GM19043 (cell line): ENCODE measurements at regions not wholly inside any gene's neighbourhood (a gene's known extent, or its start where the extent isn't known, plus 50 kb on each side); places are given as distances from the start of the nearest gene placed in this dataset.

Experiments used
- ATAC-seq: cut with Tn5 transposase; IDR thresholded peaks from one replicate; pipeline ENCODE4 v1.9.1; 2021; ENCODE audit warnings: low read depth; ENCODE audit not compliant: unreplicated experiment

DNA sequence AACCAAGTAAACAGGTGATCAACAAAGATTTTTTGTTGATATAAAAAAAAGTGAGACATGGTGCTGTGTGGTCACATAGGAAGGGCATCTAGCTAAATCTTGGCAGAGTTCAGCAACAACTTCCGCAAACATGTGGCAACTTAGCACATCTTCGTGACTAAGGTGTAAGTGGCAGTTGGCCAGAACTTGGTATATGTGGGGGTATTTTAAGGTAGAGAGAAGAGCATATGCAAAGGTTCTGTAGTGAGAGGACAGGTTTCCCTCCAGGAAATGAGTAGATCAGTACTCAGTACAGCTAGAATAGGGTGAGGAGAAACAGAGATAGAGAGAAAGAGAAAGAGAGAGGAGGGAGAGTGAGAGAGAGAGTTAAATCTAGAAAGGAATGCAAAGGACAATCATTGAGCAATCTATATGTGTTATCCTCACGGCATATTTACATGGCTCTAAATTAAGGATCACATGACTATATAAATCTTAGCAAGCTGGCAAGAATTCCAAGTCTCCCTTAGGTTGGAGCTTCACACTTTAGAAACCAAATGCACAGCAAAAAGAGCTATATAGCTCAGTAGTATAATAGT is 227.7 kb upstream of the HMGA2 start:
- no peak for ATAC-seq

GRCh38 chr12:65597527-65597926 is 226.8 kb upstream of the HMGA2 start:
- ATAC-seq, result no peak

GRCh38 chr12:65598688-65599087 is 225.6 kb upstream of the HMGA2 start:
- no peak for ATAC-seq

- no peak for ATAC-seq
Observed at GRCh38 chr12:65602253-65602609, 222.1 kb upstream of the HMGA2 start.

- ATAC-seq, result peak; percentile 63
Observed at GRCh38 chr12:65602610-65603295, 221.5 kb upstream of the HMGA2 start.

DNA sequence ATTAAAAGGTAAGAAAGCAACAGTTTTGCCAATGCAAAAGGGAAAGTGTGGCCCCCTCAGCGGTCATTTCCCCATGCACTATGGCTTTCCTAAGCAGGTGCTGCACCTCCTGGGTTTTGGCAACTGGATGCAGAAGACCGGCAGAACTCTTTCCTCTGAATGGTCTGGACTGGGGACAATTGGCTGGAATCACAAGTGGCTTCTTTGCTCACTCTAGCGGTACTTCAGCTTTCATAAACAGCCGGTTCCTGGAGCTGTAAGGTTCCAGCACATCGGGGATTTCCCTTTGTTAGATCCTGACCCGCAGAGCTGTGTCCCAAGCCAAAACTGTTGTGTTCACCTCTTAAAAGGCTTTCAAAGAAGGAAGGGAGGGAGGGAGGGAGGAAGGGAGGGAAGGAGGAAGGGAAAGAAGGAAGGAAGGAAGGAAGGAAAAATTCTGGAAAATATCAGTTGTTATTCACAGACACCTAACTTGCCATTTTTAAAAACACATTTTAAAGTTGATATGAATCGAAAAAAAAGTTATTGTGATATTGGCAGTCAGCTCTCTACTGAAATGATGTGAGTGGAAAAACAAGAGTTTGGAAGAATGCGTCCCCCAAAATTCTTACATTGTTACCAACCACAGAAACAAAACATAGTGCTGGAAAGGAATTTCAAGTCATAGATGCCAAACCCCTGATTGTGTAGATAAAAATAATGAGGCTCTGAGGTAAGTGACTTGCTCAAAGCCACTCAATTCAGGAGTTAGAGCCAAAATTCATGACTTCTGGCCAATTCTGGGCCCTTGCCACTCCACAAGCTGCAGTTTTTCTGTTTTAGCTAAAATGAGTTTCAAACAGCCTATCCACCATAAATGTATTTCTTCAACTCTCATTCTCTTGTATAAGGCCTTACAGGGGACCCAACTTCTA is 220.6 kb upstream of the HMGA2 start:
- no peak for ATAC-seq

GRCh38 chr12:65605019-65605418 is 219.3 kb upstream of the HMGA2 start:
- ATAC-seq, result no peak

DNA sequence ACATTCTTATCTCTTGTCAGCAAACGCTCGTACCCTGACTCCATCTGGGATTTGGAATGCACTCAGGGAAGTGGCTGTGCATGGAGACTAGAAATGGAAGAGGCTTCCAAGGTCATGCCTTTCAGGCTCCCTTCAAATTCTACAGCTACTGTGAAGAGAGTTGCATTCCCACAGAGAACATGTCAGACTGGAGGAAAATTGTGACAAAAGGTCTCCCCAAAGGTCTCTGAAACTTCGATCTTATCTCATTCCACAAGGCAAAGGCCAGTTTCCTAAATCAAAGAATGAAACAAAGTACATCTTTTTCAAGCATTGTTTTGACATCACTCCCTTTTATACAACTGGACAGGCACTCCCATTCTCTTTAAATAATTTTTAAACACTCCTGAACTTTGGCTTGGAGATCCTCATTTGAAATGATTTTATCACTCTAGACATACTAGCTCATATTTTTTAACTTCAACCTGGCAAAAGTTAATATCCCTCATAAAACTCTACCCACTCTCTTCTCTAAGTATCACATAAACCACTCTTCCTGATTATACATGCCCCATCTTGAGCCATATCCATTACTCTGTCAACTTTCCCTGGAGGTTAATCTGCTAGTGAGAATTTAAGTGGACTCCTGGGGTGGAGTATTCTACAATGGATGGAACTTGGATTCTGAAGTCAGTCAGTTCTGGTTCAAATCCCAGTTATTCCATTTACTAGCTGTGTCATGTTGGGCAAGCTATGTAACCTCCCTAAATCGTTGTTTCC is 218.1 kb upstream of the HMGA2 start:
- no peak for ATAC-seq

- ATAC-seq, result no peak
Observed at GRCh38 chr12:65607401-65607841, 216.9 kb upstream of the HMGA2 start.

GRCh38 chr12:65608319-65608916 is 215.9 kb upstream of the HMGA2 start:
- no peak for ATAC-seq

DNA sequence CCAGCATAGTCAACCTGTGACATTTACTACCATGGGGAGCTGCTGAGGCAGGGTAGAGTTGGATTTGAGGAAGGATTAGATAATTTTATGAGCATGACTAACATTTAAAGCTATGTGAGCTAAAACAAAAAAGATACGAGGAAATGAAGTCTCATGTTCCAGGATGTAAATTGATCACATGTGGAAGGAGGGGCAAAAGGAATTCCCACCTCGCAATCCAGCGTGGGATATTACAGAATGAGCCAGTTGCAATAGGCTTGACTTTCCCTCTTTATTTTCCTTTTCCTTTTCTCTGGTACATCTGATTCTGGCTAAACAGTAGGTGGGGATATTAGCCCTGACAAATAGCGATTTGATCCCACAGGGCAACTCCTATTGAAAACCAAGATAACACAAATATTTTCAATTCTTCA is 214.9 kb upstream of the HMGA2 start:
- ATAC-seq, result no peak

DNA sequence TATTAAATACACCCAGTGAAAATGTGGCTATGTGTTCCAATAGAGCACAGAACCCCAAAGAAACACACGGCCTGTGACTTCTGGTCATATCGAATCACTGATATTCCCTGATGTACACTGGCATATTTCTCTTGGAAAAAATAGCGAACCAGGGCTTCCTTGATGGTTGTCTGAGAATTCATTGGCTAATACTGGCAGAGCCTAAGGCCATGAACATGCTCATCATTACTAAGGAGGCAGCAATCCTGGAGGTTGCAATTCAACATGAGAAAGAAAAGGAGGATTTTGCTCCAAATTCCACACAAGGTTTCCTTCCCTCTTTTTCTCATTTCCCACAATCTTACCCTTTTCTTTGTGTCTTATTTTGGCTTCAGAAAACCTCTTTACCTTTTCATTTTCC is 212.9 kb upstream of the HMGA2 start:
- ATAC-seq, result no peak

GRCh38 chr12:65612440-65612839 is 211.8 kb upstream of the HMGA2 start:
- ATAC-seq, result no peak

GRCh38 chr12:65613692-65614091 is 210.6 kb upstream of the HMGA2 start:
- no peak for ATAC-seq

DNA sequence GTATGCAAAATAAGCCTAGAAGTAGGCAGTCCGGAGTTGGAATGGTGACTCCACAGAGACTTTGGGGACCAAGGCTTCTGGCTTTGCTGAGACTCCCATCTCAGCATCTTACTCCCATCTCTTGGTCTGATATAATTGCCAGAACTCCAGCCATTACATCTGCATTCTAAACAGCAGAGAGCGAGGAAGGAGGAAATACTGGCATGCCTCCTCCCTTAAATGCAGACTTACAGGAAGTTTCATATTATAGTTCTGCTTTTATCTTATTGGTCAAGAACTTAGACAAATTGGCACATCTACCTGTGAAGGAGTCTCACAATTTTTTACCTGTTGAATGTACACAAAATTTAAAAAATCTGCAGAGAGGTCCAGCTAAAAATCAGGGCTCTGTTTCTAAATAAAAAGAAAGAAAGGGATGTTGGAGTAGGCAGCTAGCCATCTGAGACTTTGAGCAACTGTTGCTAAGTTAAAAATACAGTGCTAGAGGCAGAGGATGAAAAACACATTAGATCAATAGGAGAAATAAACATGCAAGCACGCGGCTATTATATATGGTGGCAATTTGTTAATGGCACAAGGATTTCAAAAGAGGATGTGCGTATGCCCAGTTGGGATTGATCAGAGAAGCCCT is 209.9 kb upstream of the HMGA2 start:
- no peak for ATAC-seq

GRCh38 chr12:65615118-65615517 is 209.2 kb upstream of the HMGA2 start:
- no peak for ATAC-seq

DNA sequence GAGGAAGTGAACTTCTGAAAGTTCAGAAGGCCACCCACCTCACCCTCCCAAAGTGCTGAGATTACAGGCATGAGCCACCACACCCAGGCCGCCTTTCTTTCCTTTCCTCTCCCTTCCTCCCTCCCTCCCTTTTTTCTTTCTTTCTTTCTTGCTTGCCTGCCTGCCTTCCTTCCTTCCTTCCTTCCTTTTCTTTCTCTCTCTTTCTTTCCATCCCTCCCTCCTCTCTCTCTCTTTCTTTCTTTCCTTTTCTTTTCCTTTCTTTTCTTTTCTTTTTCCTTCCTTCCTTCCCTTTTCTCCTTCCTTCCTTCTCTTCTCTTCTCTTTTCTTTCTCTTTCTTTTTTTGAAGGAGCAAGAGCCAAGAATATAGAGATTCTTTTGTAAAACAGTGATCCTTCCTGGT is 208.3 kb upstream of the HMGA2 start:
- ATAC-seq, result no peak

GRCh38 chr12:65618588-65618987 is 205.7 kb upstream of the HMGA2 start:
- no peak for ATAC-seq

GRCh38 chr12:65619018-65619417 is 205.3 kb upstream of the HMGA2 start:
- no peak for ATAC-seq

- ATAC-seq, result no peak
Observed at GRCh38 chr12:65620046-65620445, 204.2 kb upstream of the HMGA2 start.
